Esophagus squamous epithelium (tissue), 4 donors: ENCODE measurements at regions not wholly inside any gene's neighbourhood (a gene's known extent, or its start where the extent isn't known, plus 50 kb on each side); places are given as distances from the start of the nearest gene placed in this dataset.

Source experiments
- POLR2A ChIP-seq, 4 donors: fragments of 450-650 bp; IDR thresholded peaks; one replicate each; pipeline ENCODE4 v1.6.1; 2017; ENCODE audit warnings: antibody characterized with exemption in 4 of 4, mild to moderate bottlenecking in 4 of 4, moderate library complexity in 3 of 4
- TF ChIP-seq, protein P1 (sequence below), 6 experiments: fragments of 450-650 bp in 4 of 6; fragments of 200-600 bp in 2 of 6; sonication (generic) in 2 of 6; IDR thresholded peaks; one replicate each; pipeline ENCODE4 v1.5.1; 2016 to 2019; ENCODE audit warnings: antibody characterized with exemption in 6 of 6, mild to moderate bottlenecking in 4 of 6, moderate library complexity in 4 of 6

DNA sequence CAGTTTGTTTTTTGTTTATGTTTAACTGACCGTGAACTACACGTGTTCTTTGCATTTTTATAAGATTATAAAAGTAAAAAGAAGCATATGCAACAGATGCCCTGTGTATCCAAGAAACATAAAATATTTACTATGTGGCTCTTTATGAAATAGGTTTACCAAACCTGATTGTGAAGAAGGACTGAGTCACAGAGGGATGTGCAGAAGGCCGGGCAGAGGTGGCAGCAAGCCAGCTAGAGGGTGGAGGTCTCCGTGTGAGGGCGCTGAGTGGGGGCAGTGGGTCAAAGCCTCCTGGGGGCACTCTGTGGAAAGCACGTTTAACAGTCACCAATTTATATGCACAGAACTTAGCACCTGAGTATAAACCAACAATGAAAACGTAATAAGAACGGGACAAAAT lies 97.2 kb downstream of the TMEM18 start:
- TF ChIP-seq, protein P1, sequence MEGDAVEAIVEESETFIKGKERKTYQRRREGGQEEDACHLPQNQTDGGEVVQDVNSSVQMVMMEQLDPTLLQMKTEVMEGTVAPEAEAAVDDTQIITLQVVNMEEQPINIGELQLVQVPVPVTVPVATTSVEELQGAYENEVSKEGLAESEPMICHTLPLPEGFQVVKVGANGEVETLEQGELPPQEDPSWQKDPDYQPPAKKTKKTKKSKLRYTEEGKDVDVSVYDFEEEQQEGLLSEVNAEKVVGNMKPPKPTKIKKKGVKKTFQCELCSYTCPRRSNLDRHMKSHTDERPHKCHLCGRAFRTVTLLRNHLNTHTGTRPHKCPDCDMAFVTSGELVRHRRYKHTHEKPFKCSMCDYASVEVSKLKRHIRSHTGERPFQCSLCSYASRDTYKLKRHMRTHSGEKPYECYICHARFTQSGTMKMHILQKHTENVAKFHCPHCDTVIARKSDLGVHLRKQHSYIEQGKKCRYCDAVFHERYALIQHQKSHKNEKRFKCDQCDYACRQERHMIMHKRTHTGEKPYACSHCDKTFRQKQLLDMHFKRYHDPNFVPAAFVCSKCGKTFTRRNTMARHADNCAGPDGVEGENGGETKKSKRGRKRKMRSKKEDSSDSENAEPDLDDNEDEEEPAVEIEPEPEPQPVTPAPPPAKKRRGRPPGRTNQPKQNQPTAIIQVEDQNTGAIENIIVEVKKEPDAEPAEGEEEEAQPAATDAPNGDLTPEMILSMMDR (IDR thresholded peaks at IDR 0.05) = no peak
- no peak for TF ChIP-seq POLR2A (IDR thresholded peaks at IDR 0.05)
